ENCODE measurements at regions not wholly inside any gene's neighbourhood (a gene's known extent, or its start where the extent isn't known, plus 50 kb on each side); places are given as distances from the start of the nearest gene placed in this dataset.

DNA sequence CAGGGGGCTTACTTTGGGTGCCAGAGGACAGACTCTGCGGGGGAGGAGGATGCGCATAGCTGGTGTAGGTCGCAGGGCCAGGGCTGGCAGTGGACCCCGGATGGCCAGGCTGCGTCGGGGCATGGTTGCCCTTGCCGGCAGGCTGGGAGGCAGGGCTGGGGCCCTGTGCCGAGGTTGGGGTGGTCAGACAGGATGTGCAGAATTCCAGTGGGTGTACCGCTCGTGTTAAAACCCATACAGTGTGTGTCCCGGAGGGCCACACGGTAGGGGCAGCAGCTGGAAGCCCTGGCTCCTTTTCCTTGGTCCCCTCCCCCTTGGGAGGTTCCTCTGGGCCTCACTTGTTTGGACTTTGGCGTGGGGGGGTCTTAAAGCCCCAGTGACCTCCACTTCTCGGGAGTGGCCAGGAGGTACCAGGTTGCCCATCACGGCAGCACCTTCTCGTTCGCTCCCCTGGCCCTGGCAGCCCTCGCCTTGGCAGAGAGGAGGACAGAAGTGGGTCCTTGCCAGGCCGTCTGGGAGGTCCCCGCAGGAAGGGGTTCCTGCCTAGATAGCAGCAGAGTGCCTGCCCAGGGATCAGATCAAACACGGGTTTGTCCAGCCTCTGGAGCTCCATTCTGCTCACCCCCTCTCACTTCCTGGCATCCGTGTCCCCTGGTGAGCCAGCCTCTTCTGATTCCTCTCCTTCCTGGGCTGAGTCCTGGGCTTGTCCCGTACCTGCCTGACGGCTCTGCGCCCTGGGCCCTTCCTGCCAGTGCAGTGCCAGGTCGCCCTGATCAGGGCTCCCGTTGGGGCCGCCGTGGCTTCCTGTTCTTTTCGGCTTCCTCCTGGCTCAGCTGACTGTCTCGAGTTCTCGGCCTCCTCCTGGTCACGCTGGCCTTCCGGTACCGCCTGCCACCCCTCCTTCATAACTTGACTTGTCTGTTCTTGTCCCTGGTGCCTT lies 56.7 kb upstream of the HGFAC start:
- TF ChIP-seq EZH2 (IDR thresholded peaks at IDR 0.05; ENCODE audit: low read length, unreplicated experiment), result no peak
- TF ChIP-seq, protein P1, sequence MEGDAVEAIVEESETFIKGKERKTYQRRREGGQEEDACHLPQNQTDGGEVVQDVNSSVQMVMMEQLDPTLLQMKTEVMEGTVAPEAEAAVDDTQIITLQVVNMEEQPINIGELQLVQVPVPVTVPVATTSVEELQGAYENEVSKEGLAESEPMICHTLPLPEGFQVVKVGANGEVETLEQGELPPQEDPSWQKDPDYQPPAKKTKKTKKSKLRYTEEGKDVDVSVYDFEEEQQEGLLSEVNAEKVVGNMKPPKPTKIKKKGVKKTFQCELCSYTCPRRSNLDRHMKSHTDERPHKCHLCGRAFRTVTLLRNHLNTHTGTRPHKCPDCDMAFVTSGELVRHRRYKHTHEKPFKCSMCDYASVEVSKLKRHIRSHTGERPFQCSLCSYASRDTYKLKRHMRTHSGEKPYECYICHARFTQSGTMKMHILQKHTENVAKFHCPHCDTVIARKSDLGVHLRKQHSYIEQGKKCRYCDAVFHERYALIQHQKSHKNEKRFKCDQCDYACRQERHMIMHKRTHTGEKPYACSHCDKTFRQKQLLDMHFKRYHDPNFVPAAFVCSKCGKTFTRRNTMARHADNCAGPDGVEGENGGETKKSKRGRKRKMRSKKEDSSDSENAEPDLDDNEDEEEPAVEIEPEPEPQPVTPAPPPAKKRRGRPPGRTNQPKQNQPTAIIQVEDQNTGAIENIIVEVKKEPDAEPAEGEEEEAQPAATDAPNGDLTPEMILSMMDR (conservative IDR thresholded peaks at IDR 0.05; ENCODE audit: low read depth, low read length), result no peak
- TF ChIP-seq EZH2phosphoT487 (IDR thresholded peaks at IDR 0.05; ENCODE audit: borderline replicate concordance, low read length), result no peak
